ENCODE measurements at regions not wholly inside any gene's neighbourhood (a gene's known extent, or its start where the extent isn't known, plus 50 kb on each side); places are given as distances from the start of the nearest gene placed in this dataset.

GRCh38 chr2:129784486-129784885 is 195.0 kb upstream of the RAB6C start:
- Histone ChIP-seq H3K79me2 (ENCODE audit: insufficient read depth, low read length) (no peaks in the 10 kb centered on the region), H3K36me3 (ENCODE audit: low read length) (no peaks in the 10 kb centered on the region), H2AFZ (ENCODE audit: low read depth, low read length, severe bottlenecking) (no peak overlapping the region), H3K4me3 (ENCODE audit: insufficient read depth, low read length, poor library complexity, severe bottlenecking) (no peak overlapping the region), H3K4me2 (ENCODE audit: low read depth, low read length, poor library complexity, severe bottlenecking) (no peak overlapping the region), H4K20me1 (ENCODE audit: low read depth, low read length) (no peaks in the 10 kb centered on the region), H3F3A (ENCODE audit: insufficient read depth) (no peaks in the 10 kb centered on the region), H3K9me3 (ENCODE audit: insufficient read depth, low read length) (no peaks in the 10 kb centered on the region), H3K27ac (ENCODE audit: low read depth, low read length) (no peak overlapping the region), H3K9me2 (replicated peaks; ENCODE audit: insufficient read depth, low read length) (no peaks in the 10 kb centered on the region), H3K9ac (ENCODE audit: low read length) (no peak overlapping the region), H3K27me3 (ENCODE audit: low read length) (no peaks in the 10 kb centered on the region)
- no peak for TF ChIP-seq EZH2phosphoT487 (conservative IDR thresholded peaks at IDR 0.05; ENCODE audit: low read length)
- TF ChIP-seq, protein P1, sequence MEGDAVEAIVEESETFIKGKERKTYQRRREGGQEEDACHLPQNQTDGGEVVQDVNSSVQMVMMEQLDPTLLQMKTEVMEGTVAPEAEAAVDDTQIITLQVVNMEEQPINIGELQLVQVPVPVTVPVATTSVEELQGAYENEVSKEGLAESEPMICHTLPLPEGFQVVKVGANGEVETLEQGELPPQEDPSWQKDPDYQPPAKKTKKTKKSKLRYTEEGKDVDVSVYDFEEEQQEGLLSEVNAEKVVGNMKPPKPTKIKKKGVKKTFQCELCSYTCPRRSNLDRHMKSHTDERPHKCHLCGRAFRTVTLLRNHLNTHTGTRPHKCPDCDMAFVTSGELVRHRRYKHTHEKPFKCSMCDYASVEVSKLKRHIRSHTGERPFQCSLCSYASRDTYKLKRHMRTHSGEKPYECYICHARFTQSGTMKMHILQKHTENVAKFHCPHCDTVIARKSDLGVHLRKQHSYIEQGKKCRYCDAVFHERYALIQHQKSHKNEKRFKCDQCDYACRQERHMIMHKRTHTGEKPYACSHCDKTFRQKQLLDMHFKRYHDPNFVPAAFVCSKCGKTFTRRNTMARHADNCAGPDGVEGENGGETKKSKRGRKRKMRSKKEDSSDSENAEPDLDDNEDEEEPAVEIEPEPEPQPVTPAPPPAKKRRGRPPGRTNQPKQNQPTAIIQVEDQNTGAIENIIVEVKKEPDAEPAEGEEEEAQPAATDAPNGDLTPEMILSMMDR (IDR thresholded peaks at IDR 0.05; ENCODE audit: insufficient read depth, low read length, poor library complexity, severe bottlenecking), result no peak

DNA sequence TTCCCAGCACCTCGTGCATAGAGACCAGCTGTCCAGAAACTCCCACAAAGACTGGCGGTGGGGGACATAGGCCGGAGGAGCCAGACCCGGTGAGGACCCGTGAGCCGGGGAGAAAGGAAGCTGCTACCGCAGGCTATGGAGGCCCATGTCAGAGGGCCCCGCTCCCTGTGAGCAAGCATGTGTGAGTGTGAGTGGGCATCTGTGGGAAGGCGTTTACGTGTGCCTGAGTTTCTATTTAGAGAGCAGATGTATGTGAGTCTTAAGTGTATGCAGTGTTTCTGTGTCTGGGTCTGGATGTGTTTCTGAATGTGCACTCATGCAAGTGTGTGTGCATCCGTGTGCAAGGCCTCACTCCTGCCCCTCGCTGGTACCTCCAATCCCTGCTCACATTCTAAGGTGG is 187.8 kb upstream of the RAB6C start:
- no peak for TF ChIP-seq EZH2phosphoT487 (conservative IDR thresholded peaks at IDR 0.05; ENCODE audit: low read length)
- TF ChIP-seq, protein P1 (IDR thresholded peaks at IDR 0.05; ENCODE audit: insufficient read depth, low read length, poor library complexity, severe bottlenecking), result no peak
- Histone ChIP-seq H3K27me3 (ENCODE audit: low read length) (no peaks in the 10 kb centered on the region), H3F3A (ENCODE audit: insufficient read depth) (no peaks in the 10 kb centered on the region), H4K20me1 (ENCODE audit: low read depth, low read length) (no peaks in the 10 kb centered on the region), H3K9me2 (replicated peaks; ENCODE audit: insufficient read depth, low read length) (no peaks in the 10 kb centered on the region), H3K4me2 (ENCODE audit: low read depth, low read length, poor library complexity, severe bottlenecking) (no peak overlapping the region), H3K9me3 (ENCODE audit: insufficient read depth, low read length) (no peaks in the 10 kb centered on the region), H3K27ac (ENCODE audit: low read depth, low read length) (no peak overlapping the region), H2AFZ (ENCODE audit: low read depth, low read length, severe bottlenecking) (no peak overlapping the region), H3K9ac (ENCODE audit: low read length) (no peak overlapping the region), H3K36me3 (ENCODE audit: low read length) (no peaks in the 10 kb centered on the region), H3K79me2 (ENCODE audit: insufficient read depth, low read length) (no peaks in the 10 kb centered on the region), H3K4me3 (ENCODE audit: insufficient read depth, low read length, poor library complexity, severe bottlenecking) (no peak overlapping the region)

GRCh38 chr2:129793431-129793902 is 186.0 kb upstream of the RAB6C start:
- H3K36me3 ChIP-seq (ENCODE audit: low read length), result no peaks in the 10 kb centered on the region
- H3K79me2 ChIP-seq (ENCODE audit: insufficient read depth, low read length), result no peaks in the 10 kb centered on the region
- no peaks in the 10 kb centered on the region for H4K20me1 ChIP-seq (ENCODE audit: low read depth, low read length)
- TF ChIP-seq EZH2phosphoT487 (conservative IDR thresholded peaks at IDR 0.05; ENCODE audit: low read length), result no peak
- TF ChIP-seq, protein P1 (IDR thresholded peaks at IDR 0.05; ENCODE audit: insufficient read depth, low read length, poor library complexity, severe bottlenecking), result no peak
- no peak overlapping the region for H2AFZ ChIP-seq (ENCODE audit: low read depth, low read length, severe bottlenecking)
- H3K27me3 ChIP-seq (ENCODE audit: low read length), result no peaks in the 10 kb centered on the region
- no peak overlapping the region for H3K4me3 ChIP-seq (ENCODE audit: insufficient read depth, low read length, poor library complexity, severe bottlenecking)
- H3K9me2 ChIP-seq (replicated peaks; ENCODE audit: insufficient read depth, low read length), result no peaks in the 10 kb centered on the region
- no peak overlapping the region for H3K9ac ChIP-seq (ENCODE audit: low read length)
- no peaks in the 10 kb centered on the region for H3F3A ChIP-seq (ENCODE audit: insufficient read depth)
- H3K27ac ChIP-seq (ENCODE audit: low read depth, low read length), result no peak overlapping the region
- H3K4me2 ChIP-seq (ENCODE audit: low read depth, low read length, poor library complexity, severe bottlenecking), result no peak overlapping the region
- no peaks in the 10 kb centered on the region for H3K9me3 ChIP-seq (ENCODE audit: insufficient read depth, low read length)
